Stimulated activated naive CD8-positive, alpha-beta T cell treated with anti-CD3 and anti-CD28 coated beads, Interleukin-15, Interleukin-2, amounts not matched to agents 100 U/mL and 50 U/mL, for 24 hours (primary cell): ENCODE measurements at regions not wholly inside any gene's neighbourhood (a gene's known extent, or its start where the extent isn't known, plus 50 kb on each side); places are given as distances from the start of the nearest gene placed in this dataset.
A peak's percentile ranks its signal among the peaks of the same experiment; 100 is the strongest.

Experiments
- ATAC-seq: fragments of 150-1000 bp; cut with Tn5 transposase; one replicate; pipeline ENCODE4 v1.10.0; 2021
- DNase-seq: peaks from one replicate; pipeline ENCODE4 v3.0.0; 2021

GRCh38 chr6:54646069-54646950, 200.3 kb upstream of the FAM83B start:
- no peak for DNase-seq
- no peak for ATAC-seq

DNA sequence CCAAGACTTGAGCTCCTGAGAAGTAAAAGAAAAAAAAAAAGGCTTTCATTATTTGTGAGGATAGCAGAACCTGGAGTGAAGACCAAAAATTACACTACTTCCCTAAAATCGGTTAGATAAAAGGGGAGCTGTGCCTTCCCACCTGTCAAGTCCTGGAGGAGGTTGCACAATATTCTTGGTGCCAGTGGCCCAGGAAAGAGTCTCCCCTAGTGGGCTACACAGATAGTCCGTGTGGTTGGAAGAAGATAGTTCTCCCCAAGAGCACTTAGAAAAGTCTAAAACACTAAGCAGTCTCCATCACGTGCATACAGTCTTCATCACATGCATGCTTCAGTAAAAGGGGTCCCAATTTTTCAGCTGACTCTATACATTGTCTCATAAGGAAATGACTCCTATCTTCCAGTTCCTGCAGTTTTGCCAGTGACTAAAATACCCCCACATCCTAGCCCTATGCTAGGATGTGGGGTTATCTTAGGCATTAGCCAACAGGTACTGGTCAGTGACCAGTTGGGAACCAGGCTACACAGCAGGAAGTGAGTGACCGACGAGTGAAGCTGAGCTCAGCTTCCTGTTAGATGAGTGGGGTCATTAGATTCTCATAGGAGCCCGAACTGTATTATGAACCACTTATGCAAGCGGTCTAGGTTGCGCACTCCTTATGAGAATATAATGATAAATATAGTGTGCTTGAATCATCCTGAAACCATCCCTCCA, 199.5 kb upstream of the FAM83B start:
- ATAC-seq (no peak), DNase-seq (no peak)

DNA sequence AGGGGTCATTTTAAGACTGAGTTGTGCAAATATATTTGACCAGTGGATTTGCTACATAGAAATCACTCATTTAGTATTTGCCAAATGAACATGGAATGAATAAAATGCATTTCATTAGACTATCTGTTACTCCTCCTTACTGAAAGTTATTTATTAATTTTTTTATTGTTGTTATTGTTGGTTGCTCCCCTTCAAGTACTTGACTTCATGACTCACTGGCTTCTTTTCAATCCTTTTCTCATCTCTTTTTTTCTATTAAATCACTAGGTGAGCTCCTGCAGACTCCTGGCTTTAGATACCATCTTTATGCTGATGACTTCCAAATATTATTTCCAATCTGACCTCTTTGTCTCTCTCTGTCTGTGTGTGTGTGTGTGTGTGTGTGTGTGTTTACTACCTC, 192.2 kb upstream of the FAM83B start:
- ATAC-seq (no peak), DNase-seq (no peak)

DNA sequence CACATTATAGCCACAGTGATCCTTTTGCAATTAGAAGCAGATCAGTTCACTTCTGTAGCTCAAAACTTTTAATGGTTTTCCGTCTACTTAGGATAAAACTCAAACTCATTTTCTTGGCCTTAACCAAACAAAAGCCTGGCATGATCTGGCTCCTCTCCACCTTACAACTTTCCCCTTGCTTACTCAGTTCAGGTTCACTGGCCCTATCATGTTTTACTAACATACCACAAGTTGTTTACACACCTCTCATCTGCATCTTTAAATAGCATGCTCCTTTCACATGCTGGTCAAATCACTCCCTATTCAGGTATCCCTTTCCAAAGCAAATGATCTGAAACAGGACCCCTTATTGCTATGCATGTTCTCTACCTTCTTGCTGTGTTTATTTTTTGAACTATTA, 191.4 kb upstream of the FAM83B start:
- no peak for DNase-seq
- ATAC-seq: no peak

DNA sequence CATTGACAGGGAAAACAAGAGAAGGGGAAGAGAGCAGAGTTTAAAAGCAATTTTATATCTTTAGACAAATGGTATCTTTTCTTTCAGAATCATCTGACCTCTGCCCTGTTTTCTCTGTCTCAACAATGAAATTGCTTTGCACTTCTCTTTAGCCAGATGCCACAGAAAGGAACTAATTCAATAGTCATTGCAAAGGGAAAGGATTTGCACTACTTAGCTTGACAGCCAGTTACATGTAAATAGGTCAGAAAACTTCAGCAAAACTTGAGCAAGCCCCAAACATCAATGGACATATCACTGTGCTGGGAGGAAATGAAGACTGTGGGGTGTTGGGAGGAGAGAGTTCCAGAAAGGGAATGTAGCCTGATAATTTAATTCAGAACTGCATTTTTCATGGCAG, 181.3 kb upstream of the FAM83B start:
- DNase-seq (no peak), ATAC-seq (no peak)

GRCh38 chr6:54680531-54680930, 166.0 kb upstream of the FAM83B start:
- ATAC-seq (no peak), DNase-seq (no peak)

DNA sequence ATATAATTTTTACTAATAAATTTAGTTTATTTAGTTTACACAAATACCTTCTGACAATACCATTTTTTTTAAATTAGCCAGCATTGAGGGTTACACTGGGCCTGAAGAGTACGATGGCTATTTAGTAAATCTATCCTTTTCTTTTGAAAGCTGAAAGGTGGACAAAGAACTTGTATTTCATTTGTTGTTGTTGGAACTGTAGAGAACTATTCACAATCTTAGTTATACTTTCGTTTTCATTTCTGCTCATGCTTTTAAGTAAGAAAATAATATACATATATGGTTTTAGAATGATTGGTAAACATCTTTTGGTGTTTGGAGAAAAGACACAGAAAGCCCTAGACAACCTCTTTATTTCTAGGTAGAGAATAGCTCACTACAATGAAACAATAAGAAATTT, 165.3 kb upstream of the FAM83B start:
- ATAC-seq (no peak), DNase-seq (no peak)

- ATAC-seq (no peak), DNase-seq (no peak)
Measured at GRCh38 chr6:54681987-54682386, 164.6 kb upstream of the FAM83B start.

DNA sequence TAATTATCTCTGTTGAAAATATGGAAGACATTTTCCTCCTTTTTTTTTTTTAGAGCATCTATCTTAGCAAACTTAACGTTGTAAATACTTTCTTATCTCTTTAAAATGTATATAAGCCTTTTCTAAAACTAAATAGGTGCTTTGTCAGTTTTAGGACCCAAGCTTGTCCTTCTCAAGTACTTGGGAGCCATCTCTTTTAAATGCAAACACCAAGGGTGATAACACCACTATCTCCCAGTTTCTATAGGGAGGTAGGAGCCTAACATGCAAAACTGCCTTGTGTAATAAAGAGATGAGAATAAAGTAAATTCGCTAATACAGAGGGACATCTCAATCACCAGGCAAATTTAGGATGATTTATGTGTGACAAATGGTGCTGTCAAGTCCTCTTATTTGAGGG, 157.0 kb upstream of the FAM83B start:
- ATAC-seq (no peak), DNase-seq (no peak)

GRCh38 chr6:54690596-54690995, 156.0 kb upstream of the FAM83B start:
- DNase-seq: no peak
- no peak for ATAC-seq

GRCh38 chr6:54694928-54695532, 151.5 kb upstream of the FAM83B start:
- DNase-seq (no peak), ATAC-seq (no peak)

GRCh38 chr6:54695815-54696214, 150.8 kb upstream of the FAM83B start:
- DNase-seq (no peak), ATAC-seq (no peak)

DNA sequence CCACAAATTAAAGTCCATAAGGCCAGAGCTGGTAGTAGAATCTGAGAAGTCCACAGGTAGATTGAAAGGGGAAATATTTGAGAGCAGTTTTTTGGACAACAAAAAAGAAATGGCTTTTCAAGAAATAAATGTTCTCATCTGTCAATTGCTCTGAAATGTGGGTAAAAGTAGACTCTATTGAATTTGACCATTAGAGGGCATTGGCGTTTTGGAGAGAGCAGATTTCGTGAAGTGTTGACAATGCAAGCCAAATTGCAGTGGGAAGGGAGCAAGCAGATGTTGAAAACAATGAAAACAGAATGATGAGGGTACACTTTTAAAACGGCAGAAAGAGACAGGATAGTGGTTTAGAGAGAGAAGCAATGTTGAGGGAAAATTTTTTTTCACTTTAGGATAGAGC, 149.1 kb upstream of the FAM83B start:
- DNase-seq (no peak), ATAC-seq (no peak)

GRCh38 chr6:54698974-54699373, 147.6 kb upstream of the FAM83B start:
- ATAC-seq (no peak), DNase-seq (no peak)

DNA sequence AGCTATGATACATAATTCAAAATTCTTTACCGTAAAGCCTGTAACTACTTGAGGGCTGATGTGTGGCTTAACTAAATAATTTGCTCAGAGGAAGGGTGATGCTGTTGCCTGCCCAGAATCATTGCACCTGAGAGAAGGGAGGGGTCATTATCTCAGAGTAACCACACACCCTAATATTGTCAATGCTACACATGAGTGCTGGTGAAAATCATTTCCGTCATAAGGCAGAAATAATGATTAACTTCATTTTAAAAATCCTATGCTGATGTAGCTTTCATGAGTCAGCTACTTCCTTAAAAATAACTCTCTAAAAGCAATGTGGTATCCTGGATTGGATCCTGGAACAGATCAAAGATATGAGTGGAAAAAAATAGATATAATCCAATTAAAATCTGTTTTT, 146.4 kb upstream of the FAM83B start:
- DNase-seq: no peak

GRCh38 chr6:54702772-54703171, 143.8 kb upstream of the FAM83B start:
- DNase-seq (no peak), ATAC-seq (no peak)

More for the DNA sequence above, 146.4 kb upstream of the FAM83B start:
- no peak for ATAC-seq

GRCh38 chr6:54706391-54706790, 140.2 kb upstream of the FAM83B start:
- no peak for DNase-seq
- ATAC-seq: no peak

DNA sequence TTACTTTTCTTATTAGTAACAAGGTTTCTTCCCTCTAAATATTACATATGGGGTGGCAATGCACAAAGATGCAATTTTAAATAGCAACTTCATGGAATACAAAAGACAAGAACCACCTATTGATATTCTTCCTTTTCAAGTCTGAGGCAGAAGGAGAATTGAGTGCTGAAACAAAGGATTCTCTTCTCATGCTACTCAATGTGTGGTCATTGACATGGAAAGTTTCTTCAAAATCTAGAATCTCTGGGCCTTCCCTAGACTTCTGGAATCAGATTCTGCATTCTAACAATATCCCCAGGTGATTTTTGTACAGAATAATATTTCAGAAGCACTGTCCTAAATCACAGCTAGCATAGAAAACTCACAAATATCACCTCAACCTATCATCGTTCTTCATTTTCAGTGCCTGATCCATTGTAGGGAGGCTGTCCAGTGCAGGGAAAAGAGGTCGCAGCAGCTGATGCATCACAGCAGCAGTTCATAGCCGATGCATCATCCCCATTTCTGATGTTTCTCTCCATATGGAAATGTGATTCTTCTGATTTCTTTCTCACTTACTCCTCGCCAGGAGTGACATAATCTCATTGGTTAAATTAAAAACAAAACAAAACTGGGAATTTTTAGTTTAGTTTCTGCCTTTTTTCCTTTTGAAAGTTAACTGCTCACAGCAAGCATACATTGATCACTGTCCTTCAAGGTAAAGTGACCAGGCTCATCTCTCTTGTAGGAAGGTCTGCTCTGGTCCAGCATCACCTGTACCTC, 139.5 kb upstream of the FAM83B start:
- ATAC-seq: no peak
- DNase-seq: no peak

- no peak for ATAC-seq
- DNase-seq: no peak
Measured at GRCh38 chr6:54710456-54710855, 136.1 kb upstream of the FAM83B start.

- ATAC-seq (no peak), DNase-seq (no peak)
Measured at GRCh38 chr6:54716010-54716409, 130.6 kb upstream of the FAM83B start.

GRCh38 chr6:54716877-54717276, 129.7 kb upstream of the FAM83B start:
- no peak for DNase-seq
- ATAC-seq: no peak

DNA sequence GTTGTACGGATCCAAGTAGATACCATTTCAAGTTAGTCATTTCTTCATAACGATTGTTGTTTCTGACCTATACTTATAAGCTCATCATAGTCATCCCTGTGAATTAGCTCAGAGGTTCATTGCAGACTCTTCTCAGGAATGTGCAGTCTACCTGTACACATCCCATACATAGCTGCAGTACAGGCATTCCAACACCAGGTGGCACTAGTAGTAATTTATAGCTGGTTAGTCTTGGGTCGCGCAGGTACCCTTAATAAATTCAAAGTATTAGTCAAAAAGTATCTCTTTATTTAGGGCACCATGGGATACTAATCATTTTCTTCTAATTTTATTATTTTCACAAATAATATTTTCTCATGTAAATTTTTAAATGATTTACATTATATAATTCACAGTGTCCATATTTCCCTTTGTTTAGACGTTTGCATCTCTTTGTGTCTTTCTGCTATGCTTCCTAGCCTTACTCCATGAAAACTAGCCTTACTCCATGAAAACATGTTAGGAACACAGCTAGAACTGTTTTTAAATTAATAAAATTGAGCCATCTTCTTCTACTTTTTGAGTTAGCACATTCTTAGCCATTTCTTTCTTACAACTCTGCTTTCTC, 128.6 kb upstream of the FAM83B start:
- DNase-seq: peak; percentile 65
- peak; percentile 57 for ATAC-seq
